Dendritic cell treated with granulocyte-macrophage colony-stimulating factor and Interleukin-4, amounts not matched to agents 40 ng/mL and 50 ng/mL, for 4 days (primary cell): ENCODE measurements at regions not wholly inside any gene's neighbourhood (a gene's known extent, or its start where the extent isn't known, plus 50 kb on each side); places are given as distances from the start of the nearest gene placed in this dataset.
"Not testable (repeated sequence)": the region's sequence is repeated elsewhere in the genome, so short reads cannot be mapped to it uniquely, and the experiment has no call there.

Experiments
- H3K27ac Mint-ChIP-seq: one replicate; pipeline ENCODE4 v1.8.0; 2022; ENCODE audit warnings: mild to moderate bottlenecking, mixed read lengths
- H3K27me3 Mint-ChIP-seq: one replicate; pipeline ENCODE4 v1.8.0; 2022; ENCODE audit warnings: mild to moderate bottlenecking, mixed read lengths
- H3K36me3 Mint-ChIP-seq: one replicate; pipeline ENCODE4 v1.8.0; 2022; ENCODE audit warnings: low read depth, mixed read lengths
- H3K4me1 Mint-ChIP-seq: one replicate; pipeline ENCODE4 v1.8.0; 2022; ENCODE audit warnings: low read depth, mixed read lengths
- H3K4me3 Mint-ChIP-seq: one replicate; pipeline ENCODE4 v1.8.0; 2022; ENCODE audit warnings: mild to moderate bottlenecking, moderate library complexity, mixed read lengths
- H3K9me3 Mint-ChIP-seq: one replicate; pipeline ENCODE4 v1.8.0; 2022; ENCODE audit warnings: mixed read lengths
- intact Hi-C: fragments of 100-400 bp; cut with micrococcal nuclease; formaldehyde crosslinking; loops from one replicate; pipeline ENCODE4 v1.15.0; 2022

- intact Hi-C loops = no loop called here
- Mint-ChIP-seq H3K4me3 (no peak overlapping the region), H3K27ac (no peak overlapping the region), H3K36me3 (no peaks in the 10 kb centered on the region), H3K4me1 (no peaks in the 10 kb centered on the region), H3K27me3 (peaks cover 2% of the 10 kb centered on the region), H3K9me3 (no peaks in the 10 kb centered on the region)
Observed at GRCh38 chr15:87741350-87741749, 515.2 kb downstream of the NTRK3 start.

- Mint-ChIP-seq H3K9me3 (no peaks in the 10 kb centered on the region), H3K36me3 (no peaks in the 10 kb centered on the region), H3K4me1 (no peaks in the 10 kb centered on the region), H3K27ac (no peak overlapping the region), H3K4me3 (no peak overlapping the region), H3K27me3 (peaks cover 2% of the 10 kb centered on the region)
- intact Hi-C loops = no loop called here
Observed at GRCh38 chr15:87740655-87741344, 515.7 kb downstream of the NTRK3 start.

GRCh38 chr15:87739866-87740265, 516.7 kb downstream of the NTRK3 start:
- no peak overlapping the region for H3K4me3 Mint-ChIP-seq

GRCh38 chr15:87739081-87739480, 517.5 kb downstream of the NTRK3 start:
- Mint-ChIP-seq H3K4me3 (no peak overlapping the region), H3K36me3 (no peaks in the 10 kb centered on the region), H3K4me1 (no peaks in the 10 kb centered on the region), H3K27me3 (peaks cover 5% of the 10 kb centered on the region), H3K27ac (no peak overlapping the region), H3K9me3 (no peaks in the 10 kb centered on the region)
- intact Hi-C loops = no loop called here

More at GRCh38 chr15:87739866-87740265, 516.7 kb downstream of the NTRK3 start:
- intact Hi-C loops = no loop called here
- Mint-ChIP-seq H3K9me3 (no peaks in the 10 kb centered on the region), H3K36me3 (no peaks in the 10 kb centered on the region), H3K4me1 (no peaks in the 10 kb centered on the region), H3K27me3 (peaks cover 5% of the 10 kb centered on the region), H3K27ac (no peak overlapping the region)

- H3K27ac Mint-ChIP-seq, H3K27me3 Mint-ChIP-seq, H3K36me3 Mint-ChIP-seq, intact Hi-C loops, H3K4me3 Mint-ChIP-seq, H3K9me3 Mint-ChIP-seq, H3K4me1 Mint-ChIP-seq: not testable (repeated sequence)
Observed at GRCh38 chr15:87737460-87737859, 519.1 kb downstream of the NTRK3 start.

GRCh38 chr15:87736891-87737389, 519.6 kb downstream of the NTRK3 start:
- Mint-ChIP-seq H3K4me3 (no peak overlapping the region), H3K4me1 (no peaks in the 10 kb centered on the region), H3K27me3 (peaks cover 8% of the 10 kb centered on the region), H3K9me3 (no peaks in the 10 kb centered on the region), H3K36me3 (no peaks in the 10 kb centered on the region), H3K27ac (no peak overlapping the region)
- intact Hi-C loops = no loop called here

GRCh38 chr15:87736401-87736800, 520.1 kb downstream of the NTRK3 start:
- intact Hi-C loops = no loop called here
- H3K27ac Mint-ChIP-seq = no peak overlapping the region
- no peak overlapping the region for H3K4me3 Mint-ChIP-seq
- peaks cover 8% of the 10 kb centered on the region for H3K27me3 Mint-ChIP-seq
- no peaks in the 10 kb centered on the region for H3K9me3 Mint-ChIP-seq
- no peaks in the 10 kb centered on the region for H3K36me3 Mint-ChIP-seq
- H3K4me1 Mint-ChIP-seq = no peaks in the 10 kb centered on the region

GRCh38 chr15:87735522-87735921, 521.0 kb downstream of the NTRK3 start:
- intact Hi-C loops = no loop called here
- H3K27me3 Mint-ChIP-seq = peaks cover 8% of the 10 kb centered on the region
- H3K4me1 Mint-ChIP-seq = no peaks in the 10 kb centered on the region
- H3K36me3 Mint-ChIP-seq = no peaks in the 10 kb centered on the region
- H3K4me3 Mint-ChIP-seq = no peak overlapping the region
- no peak overlapping the region for H3K27ac Mint-ChIP-seq
- no peaks in the 10 kb centered on the region for H3K9me3 Mint-ChIP-seq

- intact Hi-C loops = no loop called here
- Mint-ChIP-seq H3K9me3 (no peaks in the 10 kb centered on the region), H3K36me3 (no peaks in the 10 kb centered on the region), H3K4me1 (no peaks in the 10 kb centered on the region), H3K27me3 (peaks cover 8% of the 10 kb centered on the region), H3K4me3 (no peak overlapping the region), H3K27ac (no peak overlapping the region)
Observed at GRCh38 chr15:87734571-87735373, 521.8 kb downstream of the NTRK3 start.

- H3K4me3 Mint-ChIP-seq = no peak overlapping the region
- peaks cover 5% of the 10 kb centered on the region for H3K4me1 Mint-ChIP-seq
- H3K36me3 Mint-ChIP-seq = no peaks in the 10 kb centered on the region
- intact Hi-C loops = no loop called here
- no peak overlapping the region for H3K27ac Mint-ChIP-seq
- H3K9me3 Mint-ChIP-seq = no peaks in the 10 kb centered on the region
- peaks cover 6% of the 10 kb centered on the region for H3K27me3 Mint-ChIP-seq
Observed at GRCh38 chr15:87733977-87734376, 522.6 kb downstream of the NTRK3 start.

- Mint-ChIP-seq H3K27me3 (peaks cover 6% of the 10 kb centered on the region), H3K27ac (no peak overlapping the region), H3K4me3 (no peak overlapping the region), H3K36me3 (no peaks in the 10 kb centered on the region), H3K4me1 (peaks cover 5% of the 10 kb centered on the region), H3K9me3 (no peaks in the 10 kb centered on the region)
- intact Hi-C loops = no loop called here
Observed at GRCh38 chr15:87733541-87733941, 523.0 kb downstream of the NTRK3 start.

- no peak overlapping the region for H3K4me3 Mint-ChIP-seq
Observed at GRCh38 chr15:87732976-87733375, 523.6 kb downstream of the NTRK3 start.

GRCh38 chr15:87731630-87732029, 524.9 kb downstream of the NTRK3 start:
- H3K4me1 Mint-ChIP-seq = peaks cover 18% of the 10 kb centered on the region

More at GRCh38 chr15:87732976-87733375, 523.6 kb downstream of the NTRK3 start:
- H3K36me3 Mint-ChIP-seq = no peaks in the 10 kb centered on the region
- intact Hi-C loops = no loop called here
- H3K4me1 Mint-ChIP-seq = peaks cover 5% of the 10 kb centered on the region
- H3K9me3 Mint-ChIP-seq = no peaks in the 10 kb centered on the region
- no peak overlapping the region for H3K27ac Mint-ChIP-seq
- peaks cover 6% of the 10 kb centered on the region for H3K27me3 Mint-ChIP-seq

GRCh38 chr15:87730706-87731105, 525.8 kb downstream of the NTRK3 start:
- intact Hi-C loops = no loop called here
- Mint-ChIP-seq H3K4me3 (no peak overlapping the region), H3K27me3 (peaks cover 5% of the 10 kb centered on the region), H3K27ac (no peak overlapping the region), H3K36me3 (no peaks in the 10 kb centered on the region), H3K4me1 (peaks cover 20% of the 10 kb centered on the region), H3K9me3 (no peaks in the 10 kb centered on the region)

More at GRCh38 chr15:87731630-87732029, 524.9 kb downstream of the NTRK3 start:
- H3K36me3 Mint-ChIP-seq = no peaks in the 10 kb centered on the region
- no peak overlapping the region for H3K4me3 Mint-ChIP-seq
- peaks cover 6% of the 10 kb centered on the region for H3K27me3 Mint-ChIP-seq
- no peaks in the 10 kb centered on the region for H3K9me3 Mint-ChIP-seq
- intact Hi-C loops = no loop called here
- H3K27ac Mint-ChIP-seq = no peak overlapping the region
